ENCODE measurements at regions not wholly inside any gene's neighbourhood (a gene's known extent, or its start where the extent isn't known, plus 50 kb on each side); places are given as distances from the start of the nearest gene placed in this dataset.

- Mint-ChIP-seq H3K9me3 (ENCODE audit: unreplicated experiment) (no peaks in the 10 kb centered on the region), H3K27ac (ENCODE audit: unreplicated experiment) (no peak overlapping the region), H3K4me3 (ENCODE audit: unreplicated experiment) (no peak overlapping the region), H3K4me1 (ENCODE audit: unreplicated experiment) (no peaks in the 10 kb centered on the region), H3K27me3 (ENCODE audit: unreplicated experiment) (no peaks in the 10 kb centered on the region), H3K36me3 (ENCODE audit: low read depth, unreplicated experiment) (no peaks in the 10 kb centered on the region)
- DNase-seq (ENCODE audit: low spot score) = no peak
- TF ChIP-seq CTCF (IDR thresholded peaks at IDR 0.05; ENCODE audit: unreplicated experiment) = no peak
Observed at GRCh38 chr12:92621833-92622232, 81.0 kb upstream of the PLEKHG7 start.

GRCh38 chr12:92621312-92621711 lies 81.5 kb upstream of the PLEKHG7 start:
- no peak for DNase-seq (ENCODE audit: low spot score)
- no peaks in the 10 kb centered on the region for H3K9me3 Mint-ChIP-seq (ENCODE audit: unreplicated experiment)
- H3K27ac Mint-ChIP-seq (ENCODE audit: unreplicated experiment) = no peak overlapping the region
- no peaks in the 10 kb centered on the region for H3K36me3 Mint-ChIP-seq (ENCODE audit: low read depth, unreplicated experiment)
- TF ChIP-seq CTCF (IDR thresholded peaks at IDR 0.05; ENCODE audit: unreplicated experiment) = no peak
- no peak overlapping the region for H3K4me3 Mint-ChIP-seq (ENCODE audit: unreplicated experiment)
- no peaks in the 10 kb centered on the region for H3K27me3 Mint-ChIP-seq (ENCODE audit: unreplicated experiment)
- H3K4me1 Mint-ChIP-seq (ENCODE audit: unreplicated experiment) = no peaks in the 10 kb centered on the region

- Mint-ChIP-seq H3K27ac (ENCODE audit: unreplicated experiment) (no peak overlapping the region), H3K9me3 (ENCODE audit: unreplicated experiment) (no peaks in the 10 kb centered on the region)
Observed at GRCh38 chr12:92619730-92620684, 82.8 kb upstream of the PLEKHG7 start.

GRCh38 chr12:92619026-92619425 lies 83.8 kb upstream of the PLEKHG7 start:
- Mint-ChIP-seq H3K27me3 (ENCODE audit: unreplicated experiment) (no peaks in the 10 kb centered on the region), H3K27ac (ENCODE audit: unreplicated experiment) (no peak overlapping the region), H3K9me3 (ENCODE audit: unreplicated experiment) (no peaks in the 10 kb centered on the region), H3K4me3 (ENCODE audit: unreplicated experiment) (no peak overlapping the region), H3K4me1 (ENCODE audit: unreplicated experiment) (no peaks in the 10 kb centered on the region), H3K36me3 (ENCODE audit: low read depth, unreplicated experiment) (no peaks in the 10 kb centered on the region)
- TF ChIP-seq CTCF (IDR thresholded peaks at IDR 0.05; ENCODE audit: unreplicated experiment) = no peak
- no peak for DNase-seq (ENCODE audit: low spot score)

More at GRCh38 chr12:92619730-92620684, 82.8 kb upstream of the PLEKHG7 start:
- H3K36me3 Mint-ChIP-seq (ENCODE audit: low read depth, unreplicated experiment) = no peaks in the 10 kb centered on the region
- no peak for DNase-seq (ENCODE audit: low spot score)
- H3K4me3 Mint-ChIP-seq (ENCODE audit: unreplicated experiment) = no peak overlapping the region
- no peaks in the 10 kb centered on the region for H3K27me3 Mint-ChIP-seq (ENCODE audit: unreplicated experiment)
- H3K4me1 Mint-ChIP-seq (ENCODE audit: unreplicated experiment) = no peaks in the 10 kb centered on the region
- no peak for TF ChIP-seq CTCF (IDR thresholded peaks at IDR 0.05; ENCODE audit: unreplicated experiment)

GRCh38 chr12:92615703-92616102 lies 87.1 kb upstream of the PLEKHG7 start:
- Mint-ChIP-seq H3K27me3 (ENCODE audit: unreplicated experiment) (no peaks in the 10 kb centered on the region), H3K4me3 (ENCODE audit: unreplicated experiment) (no peak overlapping the region), H3K36me3 (ENCODE audit: low read depth, unreplicated experiment) (no peaks in the 10 kb centered on the region), H3K4me1 (ENCODE audit: unreplicated experiment) (no peaks in the 10 kb centered on the region), H3K27ac (ENCODE audit: unreplicated experiment) (no peak overlapping the region), H3K9me3 (ENCODE audit: unreplicated experiment) (no peaks in the 10 kb centered on the region)
- no peak for TF ChIP-seq CTCF (IDR thresholded peaks at IDR 0.05; ENCODE audit: unreplicated experiment)
- no peak for DNase-seq (ENCODE audit: low spot score)
